ENCODE measurements at regions not wholly inside any gene's neighbourhood (a gene's known extent, or its start where the extent isn't known, plus 50 kb on each side); places are given as distances from the start of the nearest gene placed in this dataset.
"Not testable (repeated sequence)": the region's sequence is repeated elsewhere in the genome, so short reads cannot be mapped to it uniquely, and the experiment has no call there.

DNA sequence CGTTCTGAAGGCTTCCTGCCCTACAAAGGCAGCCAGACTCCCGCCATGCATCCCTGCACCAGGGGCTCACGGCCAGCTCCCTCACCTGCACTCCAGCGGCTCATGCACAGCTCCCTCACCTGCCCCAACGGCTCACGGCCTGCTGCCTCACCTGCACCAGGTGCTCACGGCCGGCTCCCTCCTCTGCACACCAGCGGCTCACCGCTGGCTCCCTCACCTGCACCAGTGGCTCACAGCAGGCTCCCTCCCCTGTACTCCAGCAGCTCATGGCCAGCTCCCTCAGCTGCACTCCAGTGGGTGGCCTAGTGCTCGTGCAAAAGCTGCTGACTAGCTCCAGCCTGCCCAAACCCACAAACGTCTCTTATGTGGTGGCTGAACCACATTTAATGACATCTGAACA lies 389.2 kb upstream of the DEFB115 start:
- H2AFZ ChIP-seq (ENCODE audit: low read length); H2BK12ac ChIP-seq (ENCODE audit: low read depth, low read length); H3K9ac ChIP-seq (replicated peaks in 1 of 4; ENCODE audit: extremely low read depth in 1 of 4, low read depth in 3 of 4, low read length in 3 of 4); POLR2A ChIA-PET (ENCODE audit: partially characterized antibody); DNase-seq (ENCODE audit: low read depth in 1 of 2, low spot score in 2 of 2); H3K14ac ChIP-seq (ENCODE audit: insufficient read length); H4K8ac ChIP-seq (ENCODE audit: extremely low read depth, insufficient read depth, low read length); H3K4ac ChIP-seq (replicated peaks; ENCODE audit: insufficient read length, low read depth, low read length); H3K36me3 ChIP-seq (ENCODE audit: control insufficient read depth in 2 of 4, insufficient read depth in 4 of 4, low read length in 3 of 4); H3K4me3 ChIP-seq (ENCODE audit: extremely low read depth in 1 of 4, insufficient read depth in 2 of 4, low read depth in 3 of 4, low read length in 4 of 4); H3K4me2 ChIP-seq (ENCODE audit: insufficient read depth in 1 of 2, low read depth in 2 of 2, low read length in 2 of 2); H4K5ac ChIP-seq (ENCODE audit: insufficient read length, low read depth, low read length); H3K18ac ChIP-seq (ENCODE audit: extremely low read depth, low read length); H2BK5ac ChIP-seq (ENCODE audit: low read depth, low read length); H3K23ac ChIP-seq (ENCODE audit: insufficient read length); H2BK20ac ChIP-seq (ENCODE audit: low read length); H2BK15ac ChIP-seq (ENCODE audit: low read length); CTCF ChIA-PET (ENCODE audit: partially characterized antibody); H3K79me1 ChIP-seq (ENCODE audit: low read depth, low read length); H3K56ac ChIP-seq (replicated peaks; ENCODE audit: insufficient read length, low read depth, low read length); H3K23me2 ChIP-seq (ENCODE audit: low read depth, low read length); H4K91ac ChIP-seq (replicated peaks; ENCODE audit: insufficient read length, low read length); H2BK120ac ChIP-seq (replicated peaks; ENCODE audit: low read depth, low read length); H3K27ac ChIP-seq (ENCODE audit: low read depth, low read length); FAIRE-seq; H3K79me2 ChIP-seq (ENCODE audit: control insufficient read depth in 1 of 2, insufficient read depth in 2 of 2, low read length in 2 of 2); H4K20me1 ChIP-seq (replicated peaks in 1 of 2; ENCODE audit: control insufficient read depth in 1 of 2, insufficient read depth in 2 of 2, low read length in 2 of 2); H3K4me1 ChIP-seq (replicated peaks in 1 of 4; ENCODE audit: control insufficient read depth in 3 of 4, insufficient read depth in 4 of 4, low read length in 3 of 4); H2AK5ac ChIP-seq (ENCODE audit: low read depth, low read length); H3K27me3 ChIP-seq (replicated peaks in 1 of 4; ENCODE audit: control insufficient read depth in 3 of 4, extremely low read depth in 1 of 4, insufficient read depth in 3 of 4, low read length in 3 of 4): not testable (repeated sequence)
- H3K9me3 ChIP-seq (ENCODE audit: insufficient read depth in 2 of 2, low read depth in 1 of 2, low read length in 1 of 2) = peaks cover 36 to 67% of the 10 kb centered on the region in 2 experiments
- 83% methylated on average over 12 of the region's 12 CpGs; no CpG with 5 or more reads in 1 of the 2 experiments for WGBS, 2 experiments (ENCODE audit: extremely low coverage in 1 of 2, insufficient coverage in 1 of 2, insufficient read length in 1 of 2, insufficient replicate concordance in 2 of 2, low coverage in 1 of 2, low lambda C conversion rate in 2 of 2, missing lambda C conversion rate in 1 of 2)

- H3K18ac ChIP-seq (ENCODE audit: extremely low read depth, low read length); H3K23ac ChIP-seq (ENCODE audit: insufficient read length); H3K36me3 ChIP-seq (ENCODE audit: control insufficient read depth in 2 of 4, insufficient read depth in 4 of 4, low read length in 3 of 4); H3K27me3 ChIP-seq (replicated peaks in 1 of 4; ENCODE audit: control insufficient read depth in 3 of 4, extremely low read depth in 1 of 4, insufficient read depth in 3 of 4, low read length in 3 of 4); H3K79me2 ChIP-seq (ENCODE audit: control insufficient read depth in 1 of 2, insufficient read depth in 2 of 2, low read length in 2 of 2); H2BK120ac ChIP-seq (replicated peaks; ENCODE audit: low read depth, low read length); H3K4me1 ChIP-seq (replicated peaks in 1 of 4; ENCODE audit: control insufficient read depth in 3 of 4, insufficient read depth in 4 of 4, low read length in 3 of 4); H2AK5ac ChIP-seq (ENCODE audit: low read depth, low read length); H2BK15ac ChIP-seq (ENCODE audit: low read length); H3K4ac ChIP-seq (replicated peaks; ENCODE audit: insufficient read length, low read depth, low read length); H4K8ac ChIP-seq (ENCODE audit: extremely low read depth, insufficient read depth, low read length); H4K91ac ChIP-seq (replicated peaks; ENCODE audit: insufficient read length, low read length); POLR2A ChIA-PET (ENCODE audit: partially characterized antibody); FAIRE-seq; H3K56ac ChIP-seq (replicated peaks; ENCODE audit: insufficient read length, low read depth, low read length); H3K14ac ChIP-seq (ENCODE audit: insufficient read length); H3K9ac ChIP-seq (replicated peaks in 1 of 4; ENCODE audit: extremely low read depth in 1 of 4, low read depth in 3 of 4, low read length in 3 of 4); DNase-seq (ENCODE audit: low read depth in 1 of 2, low spot score in 2 of 2); H2BK20ac ChIP-seq (ENCODE audit: low read length); H4K5ac ChIP-seq (ENCODE audit: insufficient read length, low read depth, low read length); H3K4me3 ChIP-seq (ENCODE audit: extremely low read depth in 1 of 4, insufficient read depth in 2 of 4, low read depth in 3 of 4, low read length in 4 of 4); H2BK12ac ChIP-seq (ENCODE audit: low read depth, low read length); H3K27ac ChIP-seq (ENCODE audit: low read depth, low read length); H2BK5ac ChIP-seq (ENCODE audit: low read depth, low read length); H4K20me1 ChIP-seq (replicated peaks in 1 of 2; ENCODE audit: control insufficient read depth in 1 of 2, insufficient read depth in 2 of 2, low read length in 2 of 2); H3K4me2 ChIP-seq (ENCODE audit: insufficient read depth in 1 of 2, low read depth in 2 of 2, low read length in 2 of 2); CTCF ChIA-PET (ENCODE audit: partially characterized antibody); H3K23me2 ChIP-seq (ENCODE audit: low read depth, low read length); H2AFZ ChIP-seq (ENCODE audit: low read length); H3K79me1 ChIP-seq (ENCODE audit: low read depth, low read length): not testable (repeated sequence)
- WGBS, 2 experiments (ENCODE audit: extremely low coverage in 1 of 2, insufficient coverage in 1 of 2, insufficient read length in 1 of 2, insufficient replicate concordance in 2 of 2, low coverage in 1 of 2, low lambda C conversion rate in 2 of 2, missing lambda C conversion rate in 1 of 2) = 69% methylated on average over 7 of the region's 7 CpGs; no CpG with 5 or more reads in 1 of the 2 experiments
- H3K9me3 ChIP-seq (ENCODE audit: insufficient read depth in 2 of 2, low read depth in 1 of 2, low read length in 1 of 2) = peaks cover 35 to 68% of the 10 kb centered on the region in 2 experiments
These were observed 386.3 kb upstream of the DEFB115 start for GRCh38 chr20:30871127-30871526.

All from H1 (cell line).